DMS53 (cell line): ENCODE measurements at regions not wholly inside any gene's neighbourhood (a gene's known extent, or its start where the extent isn't known, plus 50 kb on each side); places are given as distances from the start of the nearest gene placed in this dataset.

Experiments
- DNase-seq: peaks from one replicate; lab custom pipeline; 2025; lab: John Stamatoyannopoulos, UW

GRCh38 chr14:87102811-87103378 is 890.1 kb downstream of the GALC start:
- peak; percentile 17 for DNase-seq

- DNase-seq, result peak; percentile 66
Observed at GRCh38 chr14:87097015-87097414, 896.0 kb downstream of the GALC start.

DNA sequence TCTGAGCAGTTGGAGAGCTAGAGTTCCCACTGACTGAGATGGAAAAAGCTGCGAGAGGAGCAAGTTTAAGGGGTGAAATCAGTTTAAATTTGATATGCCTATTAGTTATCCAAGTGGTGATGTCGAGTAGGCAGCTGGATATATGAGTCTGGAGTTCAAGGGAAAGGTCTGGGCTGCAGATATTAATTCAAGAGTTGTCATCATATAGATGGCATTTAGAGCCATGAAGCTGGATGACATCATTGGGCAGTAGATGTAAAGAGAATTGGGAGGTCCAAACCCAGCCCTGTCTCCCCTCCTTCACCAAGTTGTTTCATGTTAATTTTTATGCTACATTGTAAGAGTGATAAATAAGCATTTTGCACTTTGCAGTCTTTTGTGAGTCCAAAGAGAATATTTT is 898.1 kb downstream of the GALC start:
- peak; percentile 7 for DNase-seq

- no peak for DNase-seq
Observed at GRCh38 chr14:87088588-87088987, 904.4 kb downstream of the GALC start.

- no peak for DNase-seq
Observed at GRCh38 chr14:87087881-87088280, 905.1 kb downstream of the GALC start.

- no peak for DNase-seq
Observed at GRCh38 chr14:87084908-87085307, 908.1 kb downstream of the GALC start.

GRCh38 chr14:87082917-87083316 is 910.1 kb downstream of the GALC start:
- no peak for DNase-seq

GRCh38 chr14:87081004-87081403 is 912.0 kb downstream of the GALC start:
- DNase-seq, result no peak

DNA sequence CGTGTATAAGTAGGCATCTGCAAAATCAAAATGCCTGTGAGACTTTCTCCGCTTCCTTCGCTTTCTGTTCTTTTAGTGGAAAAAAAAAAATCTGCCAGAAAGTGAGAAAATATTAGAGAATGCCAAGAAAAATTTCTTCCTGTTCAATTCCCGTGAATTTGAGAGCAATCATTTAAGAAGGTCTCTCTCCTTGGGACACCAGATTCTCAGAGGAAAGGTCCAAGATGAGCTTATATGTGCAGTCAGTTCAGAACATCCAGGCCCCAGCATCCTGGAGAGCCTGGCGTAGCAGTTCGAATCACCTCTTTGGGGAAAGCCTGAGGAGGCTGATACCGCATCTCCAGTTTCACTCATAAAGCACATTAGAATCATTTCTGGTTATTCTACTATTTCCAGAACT is 912.8 kb downstream of the GALC start:
- DNase-seq, result no peak

DNA sequence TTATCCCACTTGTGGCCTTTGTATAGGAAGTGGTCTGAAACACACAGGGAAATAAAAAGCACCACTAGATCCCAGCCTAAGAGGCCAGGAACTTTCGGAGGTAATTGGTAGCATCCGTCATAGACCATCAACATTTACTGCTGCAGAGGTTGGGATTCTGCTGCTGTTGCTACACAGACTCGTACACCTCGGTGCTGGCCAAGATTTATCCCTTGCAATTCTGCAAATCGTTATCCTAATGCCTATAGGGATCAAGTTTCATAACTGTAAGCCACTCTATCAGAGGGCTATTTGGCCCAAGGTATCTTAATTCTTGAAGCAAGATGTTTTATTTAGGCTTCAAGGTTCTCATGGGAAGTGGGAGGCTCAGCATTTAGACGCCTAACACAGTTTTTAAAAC is 913.6 kb downstream of the GALC start:
- DNase-seq, result no peak

- no peak for DNase-seq
Observed at GRCh38 chr14:87076922-87077321, 916.1 kb downstream of the GALC start.

- no peak for DNase-seq
Observed at GRCh38 chr14:87076146-87076545, 916.8 kb downstream of the GALC start.

GRCh38 chr14:87073880-87074570 is 919.0 kb downstream of the GALC start:
- no peak for DNase-seq

DNA sequence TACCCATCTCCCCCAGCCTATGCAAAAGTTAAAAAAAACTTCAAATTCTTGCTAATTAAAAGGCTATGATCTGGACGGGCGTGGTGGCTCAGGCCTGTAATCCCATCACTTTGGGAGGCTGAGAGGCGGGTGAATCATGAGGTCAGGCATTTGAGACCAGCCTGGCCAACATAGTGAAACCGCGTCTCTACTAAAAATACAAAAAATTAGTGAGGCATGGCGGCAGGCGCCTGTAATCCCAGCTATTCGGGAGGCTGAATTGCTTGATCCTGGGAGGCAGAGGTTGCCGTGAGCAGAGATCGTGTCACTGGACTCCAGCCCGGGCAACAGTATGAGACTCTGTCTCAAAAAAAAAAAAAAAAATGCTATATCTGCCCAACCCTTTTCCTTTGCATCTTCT is 925.4 kb downstream of the GALC start:
- DNase-seq, result no peak

GRCh38 chr14:87067061-87067460 is 925.9 kb downstream of the GALC start:
- DNase-seq, result no peak

DNA sequence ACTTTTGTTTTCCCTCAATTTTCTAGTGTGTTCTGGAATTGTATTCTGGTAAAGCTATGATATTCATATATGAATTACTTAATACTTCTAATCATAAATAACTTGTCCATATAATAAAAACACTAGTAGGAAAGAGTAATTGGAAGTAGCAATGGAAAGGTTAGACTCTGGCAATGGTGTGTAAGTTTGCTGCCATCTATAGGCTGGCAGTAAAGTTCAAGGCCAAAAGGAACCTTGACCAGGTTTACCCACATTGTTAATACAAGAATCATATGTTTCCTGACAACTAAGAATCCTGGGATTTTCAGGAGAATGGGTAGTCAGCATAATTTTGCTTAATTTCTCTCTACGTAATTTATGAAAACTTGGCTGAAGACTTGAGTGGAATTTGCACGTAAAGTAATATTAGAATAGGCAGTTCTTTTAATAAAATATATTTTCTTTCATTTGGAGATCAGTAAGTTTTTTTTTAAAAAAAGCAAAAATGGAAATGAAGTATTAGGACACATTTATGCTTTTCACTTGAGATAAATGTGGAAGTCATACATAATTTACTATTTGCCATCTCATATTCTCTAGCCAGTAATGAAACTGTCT is 926.7 kb downstream of the GALC start:
- peak; percentile 45 for DNase-seq

- DNase-seq, result no peak
Observed at GRCh38 chr14:87065366-87065765, 927.6 kb downstream of the GALC start.

- no peak for DNase-seq
Observed at GRCh38 chr14:87063181-87063580, 929.8 kb downstream of the GALC start.

- no peak for DNase-seq
Observed at GRCh38 chr14:87060405-87060804, 932.6 kb downstream of the GALC start.

DNA sequence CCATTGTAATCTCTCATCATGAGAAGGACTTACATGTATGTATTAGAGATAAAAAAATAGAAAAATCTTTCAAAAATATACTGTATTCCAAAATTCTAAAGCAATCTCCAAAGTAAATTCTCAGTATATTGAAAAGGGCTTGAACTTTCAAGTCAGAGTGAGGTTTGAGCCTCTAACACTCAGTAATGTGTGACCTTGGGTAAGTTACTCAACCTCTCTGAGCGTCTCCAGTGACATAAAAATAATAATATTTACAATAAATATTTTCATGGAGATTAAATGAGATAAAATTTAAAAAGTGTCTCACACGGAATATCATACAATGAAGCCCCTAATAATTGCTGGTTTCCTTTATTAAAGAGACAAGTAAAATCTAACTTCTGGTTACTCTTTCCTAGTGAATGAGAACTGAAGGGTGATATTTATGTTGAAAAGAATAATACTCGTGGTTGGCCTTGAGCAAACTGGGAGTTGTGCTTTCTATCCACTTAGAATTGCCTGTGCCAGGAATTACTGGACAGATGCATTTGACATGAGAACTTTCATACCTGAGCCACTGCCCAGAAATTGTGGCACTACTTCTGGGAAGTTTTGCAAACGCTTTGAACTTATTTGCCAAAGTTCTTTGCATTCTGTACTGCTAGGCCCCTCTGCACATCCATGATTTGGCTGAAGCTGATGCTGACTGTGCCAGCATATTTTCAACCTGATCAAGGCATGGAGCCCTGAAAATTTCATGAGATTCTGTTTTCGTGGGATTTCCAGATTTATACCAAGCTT is 933.7 kb downstream of the GALC start:
- no peak for DNase-seq

DNA sequence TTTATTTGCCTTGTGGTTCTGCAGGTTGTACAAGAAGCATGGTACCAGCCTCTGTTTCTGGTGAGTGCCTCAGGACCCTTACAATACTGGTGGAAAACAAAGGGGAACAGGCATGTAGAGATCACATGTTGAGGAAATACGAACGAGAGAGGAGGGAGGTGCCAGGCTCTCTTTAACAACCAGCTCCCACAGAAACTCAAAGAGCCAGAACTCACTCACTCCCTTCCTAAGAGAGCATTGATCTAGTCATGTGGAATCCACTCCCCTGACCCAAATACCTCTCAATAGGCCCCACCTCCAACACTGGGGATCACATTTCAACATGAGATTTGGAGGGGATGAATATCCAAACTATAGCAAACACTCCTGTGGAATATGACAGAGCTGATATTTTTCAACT is 938.0 kb downstream of the GALC start:
- no peak for DNase-seq

DNA sequence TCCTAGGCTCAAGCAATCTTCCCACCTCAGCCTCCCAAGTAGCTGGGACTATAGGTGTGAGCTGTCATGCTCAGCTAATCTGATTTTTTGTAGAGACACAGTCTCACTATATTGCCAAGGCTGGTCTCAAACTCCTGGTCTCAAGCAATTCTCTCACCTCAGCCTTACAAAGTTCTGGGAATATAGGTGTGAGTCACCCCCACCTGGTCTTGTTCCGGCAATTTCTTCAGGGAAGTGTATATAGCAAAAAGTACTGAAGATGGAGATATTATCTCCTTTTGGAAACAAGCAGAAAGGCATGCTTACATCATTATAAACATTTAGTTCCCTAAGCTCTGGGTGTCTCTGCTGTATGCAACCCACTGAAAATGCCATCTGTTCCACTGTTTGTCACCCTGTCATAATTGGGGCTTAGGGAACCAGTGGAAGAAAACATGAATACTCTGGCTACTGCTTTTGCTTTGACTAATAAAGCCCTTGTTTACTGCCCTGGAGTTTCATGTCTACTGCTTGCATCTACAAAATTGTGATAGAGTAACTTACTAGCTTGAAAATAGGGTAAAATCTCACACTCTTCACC is 940.2 kb downstream of the GALC start:
- DNase-seq, result no peak

- no peak for DNase-seq
Observed at GRCh38 chr14:87050421-87050820, 942.6 kb downstream of the GALC start.
